ENCODE measurements at regions not wholly inside any gene's neighbourhood (a gene's known extent, or its start where the extent isn't known, plus 50 kb on each side); places are given as distances from the start of the nearest gene placed in this dataset.

GRCh38 chr1:214958486-214958885 lies 124.1 kb upstream of the KCNK2 start (continued):
- TF ChIP-seq HNF4G (IDR thresholded peaks at IDR 0.05; ENCODE audit: borderline replicate concordance, low read depth, low read length) (no peak), HNF4G (CRISPR knock-in tag; IDR thresholded peaks at IDR 0.05; ENCODE audit: borderline replicate concordance, low read depth) (no peak), SRY (CRISPR knock-in tag; IDR thresholded peaks at IDR 0.05) (no peak), NR2C2 (CRISPR knock-in tag; IDR thresholded peaks at IDR 0.05; ENCODE audit: borderline replicate concordance) (no peak), SNAPC2 (CRISPR knock-in tag; IDR thresholded peaks at IDR 0.05) (no peak), MATR3 (CRISPR knock-in tag; IDR thresholded peaks at IDR 0.05) (no peak), ZBTB37 (CRISPR knock-in tag; IDR thresholded peaks at IDR 0.05) (no peak), RBAK (CRISPR knock-in tag; IDR thresholded peaks at IDR 0.05) (no peak)

- POLR2A ChIA-PET: no interaction called here
- in situ Hi-C loops (cut with HindIII; ENCODE audit: extremely low pct_ligation_motif_present, low pct_unique_long_range_greater_than_20kb): no loop called here
- no peak for ATAC-seq
- Histone ChIP-seq H4K20me1 (ENCODE audit: insufficient read depth, low read length) (no peaks in the 10 kb centered on the region), H3K4me3 (replicated peaks in 1 of 3; ENCODE audit: insufficient read depth in 1 of 3, low read depth in 2 of 3, low read length in 3 of 3) (no peak overlapping the region), H3K27me3 (ENCODE audit: control insufficient read depth in 1 of 2, insufficient read depth in 2 of 2, low read length in 2 of 2) (peaks cover 0 to 5% of the 10 kb centered on the region in 2 experiments; a peak in 2 of 5 replicates), H3K79me2 (ENCODE audit: insufficient read depth, low read length) (no peaks in the 10 kb centered on the region), H3K27ac (ENCODE audit: extremely low read length, insufficient read depth, low read length) (no peak overlapping the region), H2AFZ (ENCODE audit: low read length) (no peak overlapping the region), H3K4me1 (ENCODE audit: insufficient read depth, low read length) (no peaks in the 10 kb centered on the region), H3K9ac (ENCODE audit: insufficient read depth, low read depth, low read length) (no peak overlapping the region), H3K36me3 (replicated peaks in 1 of 2; ENCODE audit: control insufficient read depth in 1 of 2, insufficient read depth in 2 of 2, low read length in 2 of 2) (no peaks in the 10 kb centered on the region), H3K4me2 (ENCODE audit: low read depth, low read length) (no peak overlapping the region), H3K9me3 (ENCODE audit: low read length) (no peaks in the 10 kb centered on the region)
- no peak for DNase-seq (ENCODE audit: low spot score)
- no peak for FAIRE-seq
- TF ChIP-seq ZNF570 (CRISPR knock-in tag; IDR thresholded peaks at IDR 0.05; ENCODE audit: borderline replicate concordance): no peak
- no peak for TF ChIP-seq RXRB (CRISPR knock-in tag; IDR thresholded peaks at IDR 0.05; ENCODE audit: borderline replicate concordance)
- TF ChIP-seq ZNF652 (CRISPR knock-in tag; IDR thresholded peaks at IDR 0.05; ENCODE audit: borderline replicate concordance, low read depth): no peak
- TF ChIP-seq PAXIP1 (CRISPR knock-in tag; conservative IDR thresholded peaks at IDR 0.05): no peak
- TF ChIP-seq ZNF510 (CRISPR knock-in tag; IDR thresholded peaks at IDR 0.05; ENCODE audit: low read depth): no peak
- TF ChIP-seq FOXK2 (IDR thresholded peaks at IDR 0.05): no peak
- no peak for TF ChIP-seq TAF15 (IDR thresholded peaks at IDR 0.05; ENCODE audit: low read depth, low read length, poor library complexity, severe bottlenecking)
- no peak for TF ChIP-seq ZNF317 (CRISPR knock-in tag; IDR thresholded peaks at IDR 0.05)
- TF ChIP-seq ARHGAP35 (CRISPR knock-in tag; IDR thresholded peaks at IDR 0.05; ENCODE audit: borderline replicate concordance): no peak
- no peak for TF ChIP-seq KMT2B (CRISPR knock-in tag; IDR thresholded peaks at IDR 0.05)
- no peak for TF ChIP-seq ZNF841 (CRISPR knock-in tag; IDR thresholded peaks at IDR 0.05; ENCODE audit: borderline replicate concordance)
- WGBS (ENCODE audit: low lambda C conversion rate): 5% methylated on average over 3 of the region's 3 CpGs
- BruUV-seq (replicated peaks): no TSS peak
- CTCF ChIA-PET (ENCODE audit: low intra/inter-chr PET ratio, low total read pairs): no interaction called here
- intact Hi-C loops (cut with micrococcal nuclease; ENCODE audit: unreplicated experiment): no loop called here
Measured at GRCh38 chr1:214966346-214966745, 116.2 kb upstream of the KCNK2 start.

Data from HepG2 (cell line).